ENCODE measurements at regions not wholly inside any gene's neighbourhood (a gene's known extent, or its start where the extent isn't known, plus 50 kb on each side); places are given as distances from the start of the nearest gene placed in this dataset.
"Not testable (repeated sequence)": the region's sequence is repeated elsewhere in the genome, so short reads cannot be mapped to it uniquely, and the experiment has no call there.

DNA sequence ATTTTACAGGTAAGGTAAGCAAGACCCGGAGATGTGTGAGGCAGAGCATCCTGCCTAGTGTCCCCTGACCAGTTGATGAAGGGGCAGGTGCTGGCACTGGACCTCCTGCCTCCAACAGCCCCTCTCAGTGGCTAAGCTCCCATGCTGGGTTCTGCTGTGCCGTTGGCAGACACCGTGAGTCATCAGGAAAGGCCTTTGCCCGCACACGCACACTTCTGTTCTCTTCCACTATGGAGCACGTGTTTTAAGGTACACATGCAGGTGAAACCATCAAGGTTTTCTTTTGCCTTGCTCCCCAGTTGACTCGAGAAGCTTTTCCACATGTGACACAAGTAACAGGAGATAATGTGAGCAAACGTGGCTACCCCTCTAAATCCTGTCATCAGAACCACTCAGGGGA lies 207.9 kb downstream of the RRAGC start:
- no peak overlapping the region for H3K4me3 ChIP-seq
- H3K4me1 ChIP-seq, result no peaks in the 10 kb centered on the region
- H3K9me3 ChIP-seq (replicated peaks), result no peaks in the 10 kb centered on the region
- H3K27me3 ChIP-seq, result peaks cover 11% of the 10 kb centered on the region; the same call in 1 of the 2 replicates
- H3K27ac ChIP-seq, result no peak overlapping the region
- DNase-seq, result no peak
- H3K36me3 ChIP-seq, result no peaks in the 10 kb centered on the region

DNA sequence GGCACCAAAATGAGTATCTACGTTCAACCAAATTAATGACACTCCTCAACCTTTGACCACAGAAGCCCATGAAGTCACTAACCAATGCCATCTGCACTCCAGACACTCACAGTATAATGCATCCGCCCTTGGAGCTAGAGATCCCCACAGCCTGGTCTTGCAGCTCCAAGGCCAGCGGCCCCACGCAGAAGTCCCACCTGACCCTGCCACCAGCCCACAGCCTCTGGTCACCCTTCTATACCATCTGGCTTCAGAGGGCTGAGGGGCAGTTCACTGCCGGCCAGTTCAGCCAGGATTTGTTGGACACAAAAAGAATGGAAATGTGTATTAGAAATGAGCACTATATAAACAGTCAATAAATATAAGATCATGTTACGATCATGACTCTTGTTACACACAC lies 211.2 kb downstream of the RRAGC start:
- no peak for DNase-seq
- no peaks in the 10 kb centered on the region for H3K27me3 ChIP-seq
- H3K27ac ChIP-seq, result no peak overlapping the region
- H3K9me3 ChIP-seq (replicated peaks), result no peaks in the 10 kb centered on the region; the same call in 1 of the 2 replicates
- no peak overlapping the region for H3K4me3 ChIP-seq
- H3K4me1 ChIP-seq, result no peaks in the 10 kb centered on the region
- no peaks in the 10 kb centered on the region for H3K36me3 ChIP-seq

DNA sequence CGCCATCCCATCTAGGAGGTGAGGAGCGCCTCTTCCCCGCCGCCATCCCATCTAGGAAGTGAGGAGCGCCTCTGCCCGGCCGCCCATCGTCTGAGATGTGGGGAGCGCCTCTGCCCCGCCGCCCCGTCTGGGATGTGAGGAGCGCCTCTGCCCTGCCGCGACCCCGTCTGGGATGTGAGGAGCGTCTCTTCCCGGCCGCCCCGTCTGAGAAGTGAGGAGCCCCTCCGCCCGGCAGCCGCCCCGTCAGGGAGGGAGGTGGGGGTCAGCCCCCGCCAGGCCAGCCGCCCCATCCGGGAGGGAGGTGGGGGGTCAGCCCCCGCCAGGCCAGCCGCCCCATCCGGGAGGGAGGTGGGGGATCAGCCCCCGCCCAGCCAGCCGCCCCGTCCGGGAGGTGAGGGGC lies 212.2 kb downstream of the RRAGC start:
- DNase-seq; H3K9me3 ChIP-seq (replicated peaks); H3K4me1 ChIP-seq; H3K36me3 ChIP-seq; H3K27me3 ChIP-seq; H3K4me3 ChIP-seq; H3K27ac ChIP-seq: not testable (repeated sequence)

DNA sequence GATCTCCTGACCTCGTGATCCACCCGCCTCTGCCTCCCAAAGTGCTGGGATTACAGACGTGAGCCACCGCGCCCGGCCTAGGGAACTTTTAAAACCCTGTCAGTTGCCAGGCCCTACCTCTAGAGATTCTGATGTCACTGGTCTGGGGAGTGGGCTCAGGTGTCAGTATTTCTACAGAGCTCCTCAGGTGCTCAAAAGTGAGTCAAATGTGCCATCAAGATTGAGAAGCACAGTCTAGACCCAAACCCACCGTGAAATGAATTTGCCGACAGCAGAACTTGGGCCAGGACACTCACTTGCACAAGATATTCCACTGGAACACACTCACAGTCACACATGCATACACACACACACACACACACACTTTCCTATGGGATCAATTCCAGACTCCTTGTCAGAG lies 215.5 kb downstream of the RRAGC start:
- Histone ChIP-seq H3K27me3 (no peaks in the 10 kb centered on the region), H3K4me1 (no peaks in the 10 kb centered on the region), H3K9me3 (replicated peaks) (no peaks in the 10 kb centered on the region; the same call in 1 of the 2 replicates), H3K36me3 (no peaks in the 10 kb centered on the region), H3K4me3 (no peak overlapping the region), H3K27ac (no peak overlapping the region)
- no peak for DNase-seq

DNA sequence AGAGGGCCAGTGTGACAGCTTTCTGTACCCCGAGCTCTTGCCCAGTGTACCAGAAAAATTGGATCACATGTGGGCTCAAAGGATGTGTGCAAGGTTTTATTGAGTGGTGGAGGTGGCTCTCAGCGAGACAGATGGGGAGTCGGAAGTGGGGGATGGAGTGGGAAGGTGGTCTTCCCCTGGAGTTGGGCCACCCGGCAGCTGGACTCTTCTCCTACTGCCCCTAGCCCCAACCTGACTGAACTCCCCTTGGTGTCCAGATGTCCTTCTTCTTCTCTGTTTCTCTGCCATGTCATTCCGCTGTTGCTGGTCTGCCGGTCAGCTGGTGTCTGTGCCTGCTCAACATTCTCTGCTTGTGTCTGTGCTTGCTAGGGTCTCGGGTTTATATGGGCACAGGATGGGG lies 217.9 kb downstream of the RRAGC start:
- DNase-seq, result no peak
- Histone ChIP-seq H3K27me3 (no peaks in the 10 kb centered on the region), H3K36me3 (no peaks in the 10 kb centered on the region), H3K9me3 (replicated peaks) (no peaks in the 10 kb centered on the region; the same call in 1 of the 2 replicates), H3K27ac (no peak overlapping the region), H3K4me1 (no peaks in the 10 kb centered on the region), H3K4me3 (no peak overlapping the region)

DNA sequence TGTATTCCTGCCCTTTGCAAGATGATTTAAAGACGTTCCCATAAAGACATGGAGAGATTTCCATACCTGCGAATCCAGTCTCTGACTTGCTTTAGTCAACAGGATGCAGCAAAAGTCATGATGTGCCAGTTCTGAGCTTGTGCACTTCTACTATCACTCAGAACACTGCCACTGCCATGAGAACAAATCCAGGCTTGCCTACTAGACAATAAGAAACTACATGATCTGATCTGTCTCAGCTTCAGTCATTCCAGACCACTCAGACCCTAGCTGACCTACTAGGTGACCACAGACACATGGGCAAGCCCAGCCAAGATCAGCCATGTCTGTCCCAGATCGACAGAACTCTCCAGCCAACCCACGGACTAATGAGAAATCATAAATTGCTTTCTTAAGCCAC lies 219.2 kb downstream of the RRAGC start:
- Histone ChIP-seq H3K27ac (no peak overlapping the region), H3K4me3 (no peak overlapping the region), H3K4me1 (no peaks in the 10 kb centered on the region), H3K9me3 (replicated peaks) (no peaks in the 10 kb centered on the region), H3K36me3 (no peaks in the 10 kb centered on the region), H3K27me3 (no peaks in the 10 kb centered on the region)
- no peak for DNase-seq

DNA sequence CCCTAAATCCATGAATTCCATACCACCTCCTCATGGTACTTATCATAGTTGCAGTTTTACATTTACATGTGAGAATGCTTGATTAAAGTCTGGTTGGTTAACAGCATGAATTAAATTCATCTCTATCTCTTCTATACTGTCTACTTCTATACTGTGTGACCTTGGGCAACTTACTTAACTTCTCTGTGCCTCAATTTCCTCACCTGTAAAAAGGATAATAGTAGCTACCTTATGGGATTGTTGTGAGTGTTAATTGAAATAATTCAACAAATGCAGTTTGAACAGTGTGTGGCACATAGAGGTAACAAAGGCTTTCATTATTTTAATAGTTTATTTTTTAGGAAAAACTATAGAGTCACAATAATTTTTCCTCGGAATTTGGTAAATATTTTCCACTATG lies 231.3 kb downstream of the RRAGC start:
- no peak overlapping the region for H3K4me3 ChIP-seq
- H3K4me1 ChIP-seq, result peaks cover 6% of the 10 kb centered on the region; the same call in 1 of the 2 replicates
- H3K27ac ChIP-seq, result no peak overlapping the region
- DNase-seq, result no peak
- H3K36me3 ChIP-seq, result no peaks in the 10 kb centered on the region
- H3K9me3 ChIP-seq (replicated peaks), result peaks cover 7% of the 10 kb centered on the region
- H3K27me3 ChIP-seq, result no peaks in the 10 kb centered on the region

DNA sequence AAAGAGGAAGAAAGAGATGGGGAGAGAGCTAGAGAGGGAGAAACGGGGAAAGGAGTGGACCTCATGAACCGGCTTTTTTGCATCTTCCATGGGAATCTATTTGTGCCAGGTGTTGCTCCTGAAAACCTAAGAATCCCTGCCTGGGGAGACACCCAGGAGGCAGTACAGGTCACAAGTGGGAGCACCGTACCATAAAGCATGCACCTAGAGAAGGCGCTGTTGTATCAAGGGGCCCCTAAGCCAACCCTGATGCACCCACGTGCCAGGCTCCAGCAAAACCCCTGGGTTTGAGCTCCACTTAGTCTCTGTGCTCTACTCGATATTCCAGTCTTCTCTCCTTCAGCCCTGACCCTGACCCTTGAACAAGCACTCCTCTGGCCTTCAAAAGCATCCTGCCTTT lies 233.6 kb downstream of the RRAGC start:
- H3K4me3 ChIP-seq, result no peak overlapping the region
- peaks cover 3% of the 10 kb centered on the region; the same call in 1 of the 2 replicates for H3K9me3 ChIP-seq (replicated peaks)
- H3K4me1 ChIP-seq, result peaks cover 6% of the 10 kb centered on the region; the same call in 1 of the 2 replicates
- no peaks in the 10 kb centered on the region for H3K36me3 ChIP-seq
- no peaks in the 10 kb centered on the region for H3K27me3 ChIP-seq
- no peak overlapping the region for H3K27ac ChIP-seq
- DNase-seq, result no peak

DNA sequence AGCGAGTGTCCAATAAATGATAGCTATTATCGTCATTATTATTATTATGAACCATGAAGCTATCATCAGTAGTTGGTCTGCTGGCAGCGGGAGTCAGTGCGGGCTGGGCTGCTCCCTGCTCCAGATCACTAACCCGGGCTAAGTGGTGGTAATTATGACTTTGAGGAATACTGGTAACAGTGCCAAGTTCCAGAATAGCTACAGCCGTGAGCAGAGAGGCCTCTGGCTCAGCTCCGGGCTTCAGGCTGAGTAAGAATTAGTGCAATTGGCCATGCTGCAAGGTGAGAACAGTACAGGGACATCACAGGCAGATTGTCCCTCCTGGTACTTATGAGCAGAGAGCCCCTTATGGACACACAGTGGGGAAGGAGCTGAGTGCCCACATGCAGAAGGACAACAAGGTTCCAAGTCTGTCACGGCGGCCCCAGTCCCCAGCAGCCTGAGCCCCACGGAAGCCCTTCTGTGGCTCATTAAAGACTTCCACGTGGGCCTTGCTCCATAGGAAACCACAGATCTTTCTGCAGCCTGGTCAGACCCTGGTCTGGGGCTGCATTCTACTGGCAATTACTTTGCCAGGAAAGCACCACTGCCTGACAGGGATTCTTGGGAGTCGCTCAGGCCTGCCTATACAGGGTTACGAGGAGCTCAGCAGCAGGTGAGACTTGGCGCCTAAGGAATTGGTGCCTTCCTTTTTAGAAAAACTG lies 235.1 kb downstream of the RRAGC start:
- no peak for DNase-seq

DNA sequence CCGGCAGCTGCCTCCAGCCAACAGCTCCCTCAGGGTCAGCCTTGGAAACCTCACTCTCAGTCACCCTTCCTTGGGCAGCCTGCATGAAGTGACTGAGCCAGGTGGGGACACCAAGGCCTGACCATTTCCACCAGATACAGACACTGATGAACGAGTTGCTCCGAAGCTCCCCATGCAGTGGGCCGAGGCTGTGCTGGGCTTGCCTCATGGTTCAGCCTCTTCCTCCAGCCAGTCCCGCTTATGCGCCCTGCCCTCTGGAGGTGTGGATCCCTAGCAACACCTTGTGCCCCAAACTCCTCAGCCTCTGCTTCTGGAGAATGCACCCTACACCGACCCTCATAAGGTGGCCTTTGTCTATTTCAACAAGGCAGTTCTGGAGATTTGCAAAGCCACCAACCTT lies 236.0 kb downstream of the RRAGC start:
- Histone ChIP-seq H3K4me1 (peaks cover 6% of the 10 kb centered on the region; the same call in 1 of the 2 replicates), H3K4me3 (no peak overlapping the region), H3K9me3 (replicated peaks) (no peaks in the 10 kb centered on the region), H3K27me3 (no peaks in the 10 kb centered on the region), H3K27ac (no peak overlapping the region), H3K36me3 (no peaks in the 10 kb centered on the region)
- peak in 1 of 2 experiments; percentile 48 for DNase-seq

More for the DNA sequence above, 235.1 kb downstream of the RRAGC start:
- Histone ChIP-seq H3K36me3 (no peaks in the 10 kb centered on the region), H3K27ac (no peak overlapping the region), H3K9me3 (replicated peaks) (no peaks in the 10 kb centered on the region; the same call in 1 of the 2 replicates), H3K4me1 (peaks cover 6% of the 10 kb centered on the region; the same call in 1 of the 2 replicates), H3K27me3 (no peaks in the 10 kb centered on the region), H3K4me3 (no peak overlapping the region)

DNA sequence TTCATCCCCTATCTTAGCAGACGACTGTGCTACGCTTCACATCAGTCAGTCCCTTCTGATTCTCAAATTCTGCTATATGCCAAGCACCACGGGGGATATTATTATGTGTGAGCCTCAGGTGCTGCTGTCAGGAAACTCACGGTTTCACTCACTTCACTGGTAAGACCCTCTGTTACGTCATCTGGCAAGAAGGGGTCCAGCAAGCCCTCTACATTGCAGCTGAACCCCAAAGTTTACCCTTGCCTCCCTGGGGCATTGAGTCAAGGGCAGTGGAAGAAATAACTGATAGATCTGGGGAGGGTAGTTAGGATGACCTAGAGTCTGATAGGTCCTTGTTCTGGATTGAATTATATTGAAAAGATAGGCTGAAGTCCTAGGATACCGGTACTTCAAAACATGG lies 237.4 kb downstream of the RRAGC start:
- H3K4me1 ChIP-seq, result peaks cover 8% of the 10 kb centered on the region; the same call in 1 of the 2 replicates
- no peaks in the 10 kb centered on the region for H3K27me3 ChIP-seq
- no peak overlapping the region for H3K4me3 ChIP-seq
- H3K36me3 ChIP-seq, result no peaks in the 10 kb centered on the region
- no peak overlapping the region for H3K27ac ChIP-seq
- H3K9me3 ChIP-seq (replicated peaks), result no peaks in the 10 kb centered on the region
- no peak for DNase-seq

DNA sequence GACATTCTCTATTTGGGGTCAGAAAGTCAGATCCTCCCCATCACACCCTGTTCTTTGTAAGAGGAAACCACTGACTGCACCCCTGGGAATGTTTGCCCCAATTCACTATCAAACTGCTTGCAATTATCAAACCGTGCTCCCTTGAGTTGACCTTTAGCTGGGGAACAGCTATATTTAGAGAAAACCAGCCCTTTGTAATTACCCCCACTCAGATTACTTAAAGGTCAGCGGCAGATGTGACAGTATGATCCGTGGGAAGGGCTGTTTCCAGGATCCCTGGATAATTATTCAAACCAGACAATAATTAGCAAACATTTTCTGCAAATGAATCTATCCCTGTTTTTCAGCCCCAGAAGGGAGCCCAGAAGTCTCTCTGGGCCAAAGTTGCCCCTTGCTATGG lies 242.7 kb downstream of the RRAGC start:
- Histone ChIP-seq H3K27ac (no peak overlapping the region), H3K27me3 (no peaks in the 10 kb centered on the region), H3K4me3 (no peak overlapping the region), H3K36me3 (no peaks in the 10 kb centered on the region), H3K4me1 (peaks cover 13% of the 10 kb centered on the region), H3K9me3 (replicated peaks) (0 out of 2 replicates have a peak, but pooled peaks cover 6% of the 10 kb centered on the region)
- DNase-seq, result no peak

DNA sequence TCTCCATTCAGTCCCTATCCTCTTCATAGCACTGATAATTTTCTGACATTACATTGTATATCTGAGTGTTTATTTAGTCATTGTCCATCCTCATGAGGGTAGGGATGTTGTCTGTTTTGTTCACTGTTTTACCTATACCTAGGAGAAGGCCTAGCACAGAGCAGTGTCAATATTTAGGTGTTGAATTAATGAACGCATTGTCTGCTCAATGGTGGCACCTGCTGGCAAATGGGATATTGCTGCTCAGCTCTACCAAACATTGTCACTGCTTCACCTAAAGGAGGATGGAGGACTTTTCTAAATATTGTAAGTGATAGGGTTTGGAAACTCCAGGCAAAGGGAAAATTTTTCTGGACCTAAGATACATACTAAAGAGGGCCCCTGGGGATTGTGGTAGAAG lies 243.9 kb downstream of the RRAGC start:
- Histone ChIP-seq H3K4me1 (peaks cover 14% of the 10 kb centered on the region), H3K27me3 (no peaks in the 10 kb centered on the region), H3K9me3 (replicated peaks) (0 out of 2 replicates have a peak, but pooled peaks cover 6% of the 10 kb centered on the region), H3K4me3 (no peak overlapping the region), H3K36me3 (no peaks in the 10 kb centered on the region), H3K27ac (no peak overlapping the region)
- DNase-seq, result no peak

DNA sequence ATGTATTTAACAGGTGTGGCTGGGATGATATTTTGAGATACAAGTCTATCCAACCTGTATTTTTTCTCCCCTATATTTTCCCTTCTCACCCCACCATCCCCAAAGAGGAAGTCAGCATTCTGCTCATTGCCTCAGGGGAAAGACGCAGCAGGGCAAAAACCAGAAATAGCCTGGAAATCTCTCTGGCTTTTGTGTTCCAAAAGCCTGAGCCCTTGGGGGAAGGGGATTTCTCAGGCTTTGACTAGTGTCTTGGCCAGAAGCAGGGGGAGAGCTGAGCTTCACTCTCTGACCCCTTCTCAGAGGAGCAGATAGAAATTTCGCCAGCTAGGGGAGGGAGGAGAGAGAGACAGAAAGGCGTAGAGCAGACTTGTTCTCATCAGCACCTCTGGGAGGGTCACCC lies 244.7 kb downstream of the RRAGC start:
- no peak overlapping the region for H3K4me3 ChIP-seq
- H3K36me3 ChIP-seq, result no peaks in the 10 kb centered on the region
- no peak for DNase-seq
- no peaks in the 10 kb centered on the region for H3K27me3 ChIP-seq
- H3K9me3 ChIP-seq (replicated peaks), result 0 out of 2 replicates have a peak, but pooled peaks cover 6% of the 10 kb centered on the region
- H3K27ac ChIP-seq, result peak overlapping the region; percentile 34; the same call in 1 of the 2 replicates
- peaks cover 14% of the 10 kb centered on the region for H3K4me1 ChIP-seq

DNA sequence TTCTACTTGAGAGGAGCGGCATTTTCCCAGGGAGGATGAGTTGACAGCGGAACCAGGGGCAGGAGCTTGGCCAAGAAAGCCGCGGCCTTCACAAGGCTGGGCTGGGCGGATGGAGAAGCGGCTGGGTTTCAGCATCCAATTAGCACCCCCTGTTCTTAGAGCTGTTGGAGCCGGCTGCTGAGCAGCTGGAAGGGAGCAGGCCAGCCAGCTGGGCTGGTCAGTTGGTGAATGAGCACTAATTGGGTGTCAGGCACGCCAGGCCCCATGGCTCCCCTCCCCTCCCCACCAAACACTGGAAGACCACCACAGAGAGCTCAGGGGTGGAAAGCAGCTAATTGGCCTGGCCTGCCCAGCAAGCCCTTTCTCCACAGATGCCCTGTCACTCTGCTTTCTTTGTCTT lies 245.6 kb downstream of the RRAGC start:
- no peaks in the 10 kb centered on the region for H3K36me3 ChIP-seq
- 0 out of 2 replicates have a peak, but pooled peaks cover 6% of the 10 kb centered on the region for H3K9me3 ChIP-seq (replicated peaks)
- H3K4me1 ChIP-seq, result peaks cover 14% of the 10 kb centered on the region
- H3K27me3 ChIP-seq, result no peaks in the 10 kb centered on the region
- no peak overlapping the region for H3K4me3 ChIP-seq
- peak; percentile 40 to 47 for DNase-seq
- H3K27ac ChIP-seq, result peak overlapping the region; percentile 34; the same call in 1 of the 2 replicates

DNA sequence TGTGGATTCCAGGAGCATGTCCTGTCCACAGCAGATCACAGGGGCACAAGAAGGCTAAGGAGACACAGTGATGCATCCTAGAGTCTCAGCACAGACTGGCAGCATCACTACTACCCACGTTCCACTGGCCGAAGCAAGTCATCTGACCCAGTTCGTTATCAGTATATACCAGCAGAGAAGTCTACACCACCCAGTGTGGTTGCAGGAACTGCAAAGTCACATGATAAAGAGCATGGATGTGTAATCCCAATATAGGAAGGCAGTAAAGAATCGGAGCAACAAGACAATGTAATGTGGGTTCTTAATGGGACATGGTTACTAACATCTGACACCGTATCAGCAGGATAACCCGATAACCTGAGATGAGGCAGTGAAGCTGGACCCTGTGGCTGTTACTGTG lies 246.6 kb downstream of the RRAGC start:
- Histone ChIP-seq H3K27me3 (no peaks in the 10 kb centered on the region), H3K4me3 (no peak overlapping the region), H3K9me3 (replicated peaks) (0 out of 2 replicates have a peak, but pooled peaks cover 6% of the 10 kb centered on the region), H3K4me1 (peaks cover 18% of the 10 kb centered on the region), H3K27ac (no peak overlapping the region), H3K36me3 (no peaks in the 10 kb centered on the region)
- DNase-seq, result no peak

Measured in SJCRH30 (cell line).